Stimulated activated effector memory CD8-positive, alpha-beta T cell treated with anti-CD3 and anti-CD28 coated beads, Interleukin-12 subunit alpha, Interleukin-12 subunit beta, amount 100 ng/mL, for 72 hours (primary cell): ENCODE measurements at regions not wholly inside any gene's neighbourhood (a gene's known extent, or its start where the extent isn't known, plus 50 kb on each side); places are given as distances from the start of the nearest gene placed in this dataset.

Experiments
- ATAC-seq: fragments of 150-1000 bp; cut with Tn5 transposase; 2 replicates; pipeline ENCODE4 v1.10.0; 2021
- DNase-seq, 2 donors: peaks; one replicate each; pipeline ENCODE4 v3.0.0; 2021 to 2022; ENCODE audit warnings: low spot score in 2 of 2
- H3K27ac Mint-ChIP-seq: one replicate; pipeline ENCODE4 v1.8.0; 2022; ENCODE audit warnings: mild to moderate bottlenecking, mixed read lengths
- H3K36me3 Mint-ChIP-seq: one replicate; pipeline ENCODE4 v1.8.0; 2022; ENCODE audit warnings: mild to moderate bottlenecking, mixed read lengths
- H3K4me1 Mint-ChIP-seq: one replicate; pipeline ENCODE4 v1.8.0; 2022; ENCODE audit warnings: mixed read lengths
- H3K4me3 Mint-ChIP-seq: one replicate; pipeline ENCODE4 v1.8.0; 2022; ENCODE audit warnings: mild to moderate bottlenecking, mixed read lengths
- H3K9me3 Mint-ChIP-seq: one replicate; pipeline ENCODE4 v1.8.0; 2022; ENCODE audit warnings: mixed read lengths

GRCh38 chrX:15191830-15192229 lies 78.1 kb downstream of the ASB9 start:
- no peaks in the 10 kb centered on the region for H3K36me3 Mint-ChIP-seq
- ATAC-seq: no peak
- H3K27ac Mint-ChIP-seq: no peak overlapping the region
- H3K4me3 Mint-ChIP-seq: no peak overlapping the region
- no peaks in the 10 kb centered on the region for H3K4me1 Mint-ChIP-seq
- H3K9me3 Mint-ChIP-seq: no peaks in the 10 kb centered on the region
- DNase-seq: no peak

- H3K27ac Mint-ChIP-seq: no peak overlapping the region
- no peak for DNase-seq
- H3K4me1 Mint-ChIP-seq: no peaks in the 10 kb centered on the region
- H3K9me3 Mint-ChIP-seq: no peaks in the 10 kb centered on the region
- ATAC-seq: no peak
- H3K4me3 Mint-ChIP-seq: no peak overlapping the region
- no peaks in the 10 kb centered on the region for H3K36me3 Mint-ChIP-seq
These were observed 81.8 kb downstream of the ASB9 start for GRCh38 chrX:15188039-15188438.

- Mint-ChIP-seq H3K9me3 (no peaks in the 10 kb centered on the region), H3K36me3 (no peaks in the 10 kb centered on the region), H3K4me1 (no peaks in the 10 kb centered on the region), H3K27ac (no peak overlapping the region), H3K4me3 (no peak overlapping the region)
- ATAC-seq (no peak), DNase-seq (no peak)
These were observed 92.6 kb downstream of the ASB9 start for GRCh38 chrX:15177316-15177715.

GRCh38 chrX:15173411-15173810 lies 96.5 kb downstream of the ASB9 start:
- ATAC-seq (no peak), DNase-seq (no peak)
- no peaks in the 10 kb centered on the region for H3K9me3 Mint-ChIP-seq
- no peaks in the 10 kb centered on the region for H3K4me1 Mint-ChIP-seq
- no peak overlapping the region for H3K4me3 Mint-ChIP-seq
- no peaks in the 10 kb centered on the region for H3K36me3 Mint-ChIP-seq
- no peak overlapping the region for H3K27ac Mint-ChIP-seq

GRCh38 chrX:15170927-15171326 lies 99.0 kb downstream of the ASB9 start:
- no peaks in the 10 kb centered on the region for H3K9me3 Mint-ChIP-seq
- no peak for ATAC-seq
- no peak for DNase-seq
- no peak overlapping the region for H3K4me3 Mint-ChIP-seq
- H3K27ac Mint-ChIP-seq: no peak overlapping the region
- no peaks in the 10 kb centered on the region for H3K36me3 Mint-ChIP-seq
- no peaks in the 10 kb centered on the region for H3K4me1 Mint-ChIP-seq

- Mint-ChIP-seq H3K4me3 (no peak overlapping the region), H3K4me1 (no peaks in the 10 kb centered on the region), H3K27ac (no peak overlapping the region), H3K9me3 (no peaks in the 10 kb centered on the region), H3K36me3 (no peaks in the 10 kb centered on the region)
- DNase-seq (no peak), ATAC-seq (no peak)
These were observed 102.1 kb downstream of the ASB9 start for GRCh38 chrX:15167826-15168225.

- Mint-ChIP-seq H3K9me3 (no peaks in the 10 kb centered on the region), H3K4me1 (no peaks in the 10 kb centered on the region), H3K27ac (no peak overlapping the region), H3K36me3 (no peaks in the 10 kb centered on the region), H3K4me3 (no peak overlapping the region)
- DNase-seq: no peak
- ATAC-seq: no peak
These were observed 104.1 kb downstream of the ASB9 start for GRCh38 chrX:15165832-15166231.

GRCh38 chrX:15163131-15163530 lies 106.8 kb downstream of the ASB9 start:
- no peak overlapping the region for H3K4me3 Mint-ChIP-seq
- H3K9me3 Mint-ChIP-seq: no peaks in the 10 kb centered on the region
- DNase-seq (no peak), ATAC-seq (no peak)
- H3K36me3 Mint-ChIP-seq: no peaks in the 10 kb centered on the region
- no peak overlapping the region for H3K27ac Mint-ChIP-seq
- H3K4me1 Mint-ChIP-seq: peaks cover 13% of the 10 kb centered on the region

- Mint-ChIP-seq H3K9me3 (no peaks in the 10 kb centered on the region), H3K27ac (no peak overlapping the region), H3K36me3 (no peaks in the 10 kb centered on the region), H3K4me3 (no peak overlapping the region), H3K4me1 (peaks cover 13% of the 10 kb centered on the region)
- ATAC-seq (no peak), DNase-seq (no peak)
These were observed 109.3 kb downstream of the ASB9 start for GRCh38 chrX:15160558-15161095.

GRCh38 chrX:15158736-15159406 lies 111.0 kb downstream of the ASB9 start:
- peak; percentile 98 for ATAC-seq

GRCh38 chrX:15158350-15158735 lies 111.5 kb downstream of the ASB9 start:
- H3K9me3 Mint-ChIP-seq: no peaks in the 10 kb centered on the region
- no peak for ATAC-seq
- peaks cover 14% of the 10 kb centered on the region for H3K4me1 Mint-ChIP-seq
- peak overlapping the region; percentile 84 for H3K27ac Mint-ChIP-seq
- no peaks in the 10 kb centered on the region for H3K36me3 Mint-ChIP-seq
- peak overlapping the region; percentile 57 for H3K4me3 Mint-ChIP-seq
- no peak for DNase-seq

More at GRCh38 chrX:15158736-15159406, 111.0 kb downstream of the ASB9 start:
- Mint-ChIP-seq H3K36me3 (no peaks in the 10 kb centered on the region), H3K27ac (peak overlapping the region; percentile 84), H3K4me3 (peak overlapping the region; percentile 57), H3K9me3 (no peaks in the 10 kb centered on the region), H3K4me1 (peaks cover 13% of the 10 kb centered on the region)
- DNase-seq: peak in 1 of 2 donors; percentile 53

GRCh38 chrX:15157624-15158023 lies 112.3 kb downstream of the ASB9 start:
- peak overlapping the region; percentile 57 for H3K4me3 Mint-ChIP-seq
- H3K4me1 Mint-ChIP-seq: peaks cover 18% of the 10 kb centered on the region
- DNase-seq (no peak), ATAC-seq (no peak)
- H3K27ac Mint-ChIP-seq: no peak overlapping the region
- no peaks in the 10 kb centered on the region for H3K9me3 Mint-ChIP-seq
- H3K36me3 Mint-ChIP-seq: no peaks in the 10 kb centered on the region

GRCh38 chrX:15151267-15152186 lies 118.4 kb downstream of the ASB9 start:
- no peaks in the 10 kb centered on the region for H3K36me3 Mint-ChIP-seq
- DNase-seq: peak in 1 of 2 donors; percentile 49
- H3K9me3 Mint-ChIP-seq: no peaks in the 10 kb centered on the region
- no peak overlapping the region for H3K27ac Mint-ChIP-seq
- peaks cover 19% of the 10 kb centered on the region for H3K4me1 Mint-ChIP-seq
- peak; percentile 95 for ATAC-seq
- peak overlapping the region; percentile 43 for H3K4me3 Mint-ChIP-seq

- Mint-ChIP-seq H3K9me3 (no peaks in the 10 kb centered on the region), H3K27ac (no peak overlapping the region), H3K4me3 (no peak overlapping the region), H3K36me3 (no peaks in the 10 kb centered on the region), H3K4me1 (peaks cover 19% of the 10 kb centered on the region)
- ATAC-seq: no peak
- no peak for DNase-seq
These were observed 119.3 kb downstream of the ASB9 start for GRCh38 chrX:15150586-15150985.

- H3K36me3 Mint-ChIP-seq: no peaks in the 10 kb centered on the region
- no peak for DNase-seq
- H3K27ac Mint-ChIP-seq: no peak overlapping the region
- no peak overlapping the region for H3K4me3 Mint-ChIP-seq
- peaks cover 22% of the 10 kb centered on the region for H3K4me1 Mint-ChIP-seq
- no peak for ATAC-seq
- H3K9me3 Mint-ChIP-seq: no peaks in the 10 kb centered on the region
These were observed 123.4 kb downstream of the ASB9 start for GRCh38 chrX:15146515-15146914.

GRCh38 chrX:15143825-15144121 lies 126.1 kb downstream of the ASB9 start:
- no peak overlapping the region for H3K27ac Mint-ChIP-seq
- no peak overlapping the region for H3K4me3 Mint-ChIP-seq

More at GRCh38 chrX:15143825-15144121, 126.1 kb downstream of the ASB9 start:
- H3K9me3 Mint-ChIP-seq: no peaks in the 10 kb centered on the region
- DNase-seq (no peak), ATAC-seq (no peak)
- H3K4me1 Mint-ChIP-seq: peaks cover 16% of the 10 kb centered on the region
- no peaks in the 10 kb centered on the region for H3K36me3 Mint-ChIP-seq
